HG03095 (cell line): ENCODE measurements at regions not wholly inside any gene's neighbourhood (a gene's known extent, or its start where the extent isn't known, plus 50 kb on each side); places are given as distances from the start of the nearest gene placed in this dataset.
"Not testable (repeated sequence)": the region's sequence is repeated elsewhere in the genome, so short reads cannot be mapped to it uniquely, and the experiment has no call there.

ENCODE experiments used
- ATAC-seq: cut with Tn5 transposase; IDR thresholded peaks from one replicate; pipeline ENCODE4 v1.9.1; 2021; ENCODE audit warnings: moderate library complexity; ENCODE audit not compliant: unreplicated experiment

- no peak for ATAC-seq
These were observed 378.7 kb downstream of the METTL4 start for GRCh38 chr18:2192562-2192961.

GRCh38 chr18:2197946-2198345 is 373.4 kb downstream of the METTL4 start:
- no peak for ATAC-seq

- no peak for ATAC-seq
These were observed 372.2 kb downstream of the METTL4 start for GRCh38 chr18:2199060-2199459.

GRCh38 chr18:2201036-2201600 is 370.2 kb downstream of the METTL4 start:
- no peak for ATAC-seq

- no peak for ATAC-seq
These were observed 366.6 kb downstream of the METTL4 start for GRCh38 chr18:2204736-2205135.

GRCh38 chr18:2207294-2207693 is 364.0 kb downstream of the METTL4 start:
- ATAC-seq, result no peak

- no peak for ATAC-seq
These were observed 358.6 kb downstream of the METTL4 start for GRCh38 chr18:2212598-2213205.

- no peak for ATAC-seq
These were observed 357.4 kb downstream of the METTL4 start for GRCh38 chr18:2213905-2214304.

GRCh38 chr18:2217356-2217755 is 353.9 kb downstream of the METTL4 start:
- no peak for ATAC-seq

GRCh38 chr18:2218101-2218500 is 353.2 kb downstream of the METTL4 start:
- no peak for ATAC-seq

GRCh38 chr18:2219706-2220105 is 351.6 kb downstream of the METTL4 start:
- ATAC-seq, result no peak

GRCh38 chr18:2222270-2223185 is 348.8 kb downstream of the METTL4 start:
- no peak for ATAC-seq

- ATAC-seq, result no peak
These were observed 347.9 kb downstream of the METTL4 start for GRCh38 chr18:2223449-2223848.

GRCh38 chr18:2223849-2224248 is 347.5 kb downstream of the METTL4 start:
- no peak for ATAC-seq

GRCh38 chr18:2236232-2236631 is 335.1 kb downstream of the METTL4 start:
- ATAC-seq, result no peak

GRCh38 chr18:2237706-2238105 is 333.6 kb downstream of the METTL4 start:
- ATAC-seq, result no peak

GRCh38 chr18:2240311-2240705 is 331.0 kb downstream of the METTL4 start:
- ATAC-seq, result no peak

GRCh38 chr18:2244641-2245040 is 326.7 kb downstream of the METTL4 start:
- ATAC-seq, result no peak

GRCh38 chr18:2247101-2247500 is 324.2 kb downstream of the METTL4 start:
- ATAC-seq, result not testable (repeated sequence)

GRCh38 chr18:2254977-2255376 is 316.3 kb downstream of the METTL4 start:
- no peak for ATAC-seq

- no peak for ATAC-seq
These were observed 314.7 kb downstream of the METTL4 start for GRCh38 chr18:2256577-2256976.

- no peak for ATAC-seq
These were observed 312.4 kb downstream of the METTL4 start for GRCh38 chr18:2258954-2259353.
